Prostate gland (tissue), 2 donors: ENCODE measurements at regions not wholly inside any gene's neighbourhood (a gene's known extent, or its start where the extent isn't known, plus 50 kb on each side); places are given as distances from the start of the nearest gene placed in this dataset.

Experiments used
- CTCF ChIP-seq, 4 experiments: fragments of 200-600 bp in 2 of 4; fragments of 450-650 bp in 2 of 4; sonication (generic) in 2 of 4; IDR thresholded peaks; 1 replicate in 3 of 4; 2 replicates in 1 of 4; pipeline ENCODE4 v1.5.1; 2016 to 2019; ENCODE audit warnings: antibody characterized with exemption in 4 of 4, mild to moderate bottlenecking in 2 of 4, moderate library complexity in 2 of 4
- POLR2A ChIP-seq: fragments of 450-650 bp; IDR thresholded peaks from one replicate; pipeline ENCODE4 v1.6.1; 2016; ENCODE audit warnings: antibody characterized with exemption, mild to moderate bottlenecking
- POLR2AphosphoS5 ChIP-seq: sonication (generic); formaldehyde crosslinking; IDR thresholded peaks from one replicate; pipeline ENCODE4 v1.6.1; 2017; ENCODE audit warnings: antibody characterized with exemption

- no peak for TF ChIP-seq CTCF (IDR thresholded peaks at IDR 0.05)
- no peak for TF ChIP-seq POLR2AphosphoS5
- no peak for TF ChIP-seq POLR2A
Measured at GRCh38 chr12:88805692-88806091, 225.4 kb upstream of the KITLG start.
